WTC11 (cell line): ENCODE measurements at regions not wholly inside any gene's neighbourhood (a gene's known extent, or its start where the extent isn't known, plus 50 kb on each side); places are given as distances from the start of the nearest gene placed in this dataset.

ENCODE experiments used
- ATAC-seq: fragments of 200-7000 bp; cut with Tn5 transposase; 2 replicates; pipeline ENCODE4 v1.10.0; 2021; ENCODE audit warnings: mild to moderate bottlenecking, moderate library complexity
- CTCF ChIA-PET: fragments of 300-600 bp; sonication (Branson Sonifier 250); formaldehyde crosslinking; loops from one replicate; lab custom pipeline; 2021; ENCODE audit warnings: antibody characterized with exemption; lab: Charles Lee
- POLR2A ChIA-PET: fragments of 350-600 bp; sonication (Branson Sonifier 250); formaldehyde crosslinking; loops from one replicate; lab custom pipeline; 2021; ENCODE audit warnings: antibody characterized with exemption; lab: Charles Lee
- DNase-seq: peaks from one replicate; pipeline ENCODE4 v3.0.0; 2021; ENCODE audit warnings: low spot score
- H3K27ac Mint-ChIP-seq: 2 replicates; pipeline ENCODE4 v1.8.0; 2021; ENCODE audit warnings: mixed read lengths
- H3K27me3 Mint-ChIP-seq: 2 replicates; pipeline ENCODE4 v1.8.0; 2021; ENCODE audit warnings: low read depth, mild to moderate bottlenecking, moderate library complexity, mixed read lengths
- H3K36me3 Mint-ChIP-seq: 2 replicates; pipeline ENCODE4 v1.8.0; 2021; ENCODE audit warnings: mixed read lengths
- H3K4me1 Mint-ChIP-seq: 2 replicates; pipeline ENCODE4 v1.8.0; 2022; ENCODE audit warnings: mixed read lengths
- H3K4me3 Mint-ChIP-seq: 2 replicates; pipeline ENCODE4 v1.8.0; 2021; ENCODE audit warnings: mild to moderate bottlenecking, moderate library complexity, mixed read lengths
- H3K9me3 Mint-ChIP-seq: 2 replicates; pipeline ENCODE4 v1.8.0; 2021; ENCODE audit warnings: mixed read lengths
- ATF1 ChIP-seq: sonication (generic); formaldehyde crosslinking; IDR thresholded peaks from 2 replicates; pipeline ENCODE4 v1.8.1; 2023; ENCODE audit warnings: mild to moderate bottlenecking, moderate library complexity, missing genetic modification reagents
- ELF4 ChIP-seq: sonication (generic); formaldehyde crosslinking; IDR thresholded peaks from 2 replicates; pipeline ENCODE4 v1.8.1; 2022; ENCODE audit warnings: low read depth, mild to moderate bottlenecking, moderate library complexity, missing genetic modification reagents
- EMX1 ChIP-seq: fragments of 250-450 bp; sonication (Bioruptor Pico); IDR thresholded peaks from 2 replicates; pipeline ENCODE4 v1.8.0; 2021; ENCODE audit warnings: mild to moderate bottlenecking
- FOXJ3 ChIP-seq: sonication (generic); formaldehyde crosslinking; IDR thresholded peaks from 2 replicates; pipeline ENCODE4 v1.9.0; 2021; ENCODE audit warnings: missing genetic modification reagents, mild to moderate bottlenecking, borderline replicate concordance
- GRHL2 ChIP-seq: fragments of 250-450 bp; sonication (Bioruptor Pico); IDR thresholded peaks from 2 replicates; pipeline ENCODE4 v1.8.0; 2022; ENCODE audit warnings: mild to moderate bottlenecking, moderate library complexity; ENCODE audit not compliant: insufficient replicate concordance, severe bottlenecking
- MYBL2 ChIP-seq: sonication (generic); formaldehyde crosslinking; IDR thresholded peaks from 2 replicates; pipeline ENCODE4 v1.8.1; 2023; ENCODE audit warnings: mild to moderate bottlenecking, moderate library complexity, missing genetic modification reagents
- NFE2L1 ChIP-seq: sonication (generic); formaldehyde crosslinking; IDR thresholded peaks from 2 replicates; pipeline ENCODE4 v1.8.1; 2023; ENCODE audit warnings: missing genetic modification reagents
- ZNF121 ChIP-seq: sonication (generic); formaldehyde crosslinking; IDR thresholded peaks from 2 replicates; pipeline ENCODE4 v1.8.0; 2023; ENCODE audit warnings: missing genetic modification reagents
- ZNF219 ChIP-seq: sonication (generic); formaldehyde crosslinking; IDR thresholded peaks from 2 replicates; pipeline ENCODE4 v1.8.0; 2023; ENCODE audit warnings: missing genetic modification reagents, mild to moderate bottlenecking, borderline replicate concordance
- ZNF232 ChIP-seq: sonication (generic); formaldehyde crosslinking; IDR thresholded peaks from 2 replicates; pipeline ENCODE4 v1.8.0; 2022; ENCODE audit warnings: mild to moderate bottlenecking, missing genetic modification reagents
- ZNF263 ChIP-seq: sonication (generic); formaldehyde crosslinking; IDR thresholded peaks from 2 replicates; pipeline ENCODE4 v1.8.1; 2022; ENCODE audit warnings: low read depth, mild to moderate bottlenecking, moderate library complexity, missing genetic modification reagents
- ZNF317 ChIP-seq: sonication (generic); formaldehyde crosslinking; IDR thresholded peaks from 2 replicates; pipeline ENCODE4 v1.8.1; 2023; ENCODE audit warnings: low read depth, mild to moderate bottlenecking, moderate library complexity, missing genetic modification reagents, borderline replicate concordance
- ZNF671 ChIP-seq: fragments of 250-450 bp; sonication (Bioruptor Pico); IDR thresholded peaks from 2 replicates; pipeline ENCODE4 v1.8.0; 2021; ENCODE audit warnings: mild to moderate bottlenecking
- TF ChIP-seq, protein P1 (sequence below): sonication (generic); formaldehyde crosslinking; IDR thresholded peaks from 2 replicates; pipeline ENCODE4 v1.8.0; 2023; ENCODE audit warnings: mild to moderate bottlenecking, missing genetic modification reagents
- TF ChIP-seq, protein P2 (sequence below): sonication (generic); formaldehyde crosslinking; IDR thresholded peaks from 2 replicates; pipeline ENCODE4 v1.8.1; 2023; ENCODE audit warnings: mild to moderate bottlenecking, missing genetic modification reagents, moderate library complexity
- TF ChIP-seq, protein P3 (sequence below): sonication (generic); formaldehyde crosslinking; IDR thresholded peaks from 2 replicates; pipeline ENCODE4 v1.8.1; 2022; ENCODE audit warnings: low read depth, missing genetic modification reagents, borderline replicate concordance
- TF ChIP-seq, protein P4 (sequence below): sonication (generic); formaldehyde crosslinking; IDR thresholded peaks from 2 replicates; pipeline ENCODE4 v1.8.1; 2023; ENCODE audit warnings: mild to moderate bottlenecking, missing genetic modification reagents, moderate library complexity
- TF ChIP-seq, protein P5 (sequence below): sonication (generic); formaldehyde crosslinking; IDR thresholded peaks from 2 replicates; pipeline ENCODE4 v1.8.1; 2022; ENCODE audit warnings: missing genetic modification reagents, borderline replicate concordance
- TF ChIP-seq, protein P6 (sequence below): sonication (generic); formaldehyde crosslinking; IDR thresholded peaks from 2 replicates; pipeline ENCODE4 v1.8.1; 2022; ENCODE audit warnings: low read depth, mild to moderate bottlenecking, moderate library complexity, missing genetic modification reagents, borderline replicate concordance
- TF ChIP-seq, protein P7 (sequence below): sonication (generic); formaldehyde crosslinking; IDR thresholded peaks from 2 replicates; pipeline ENCODE4 v1.8.0; 2023; ENCODE audit warnings: missing genetic modification reagents

DNA sequence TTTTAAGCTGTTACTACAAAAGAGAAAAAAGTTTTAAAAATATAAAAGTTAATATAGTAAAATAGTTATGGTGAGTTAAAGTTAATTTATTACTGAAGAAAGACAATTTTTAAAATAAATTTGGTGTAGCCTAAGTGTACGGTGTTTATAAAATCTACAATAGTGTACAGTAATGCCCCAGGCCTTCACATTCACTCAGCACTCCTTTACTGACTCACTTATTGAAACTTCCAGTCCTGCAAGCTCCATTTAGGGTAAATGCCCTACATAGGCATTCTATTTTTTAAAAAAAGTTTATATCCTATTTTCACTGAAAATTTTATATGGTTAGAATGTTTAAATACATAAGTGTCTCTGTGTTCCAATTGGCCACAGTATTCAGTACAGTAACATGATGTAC is 769.5 kb upstream of the NOVA1 start:
- no peaks in the 10 kb centered on the region for H3K4me1 Mint-ChIP-seq
- ATAC-seq, result no peak
- ChIA-PET POLR2A (no interaction called here), CTCF (no interaction called here)
- H3K27me3 Mint-ChIP-seq, result no peaks in the 10 kb centered on the region
- peaks cover 10% of the 10 kb centered on the region; the same call in 1 of the 2 replicates for H3K9me3 Mint-ChIP-seq
- DNase-seq, result no peak
- no peak overlapping the region for H3K27ac Mint-ChIP-seq
- no peak overlapping the region for H3K4me3 Mint-ChIP-seq
- TF ChIP-seq ZNF671 (CRISPR knock-in tag), result no peak
- no peak for TF ChIP-seq ELF4 (CRISPR knock-in tag)
- H3K36me3 Mint-ChIP-seq, result peaks cover 3% of the 10 kb centered on the region; the same call in 1 of the 2 replicates

DNA sequence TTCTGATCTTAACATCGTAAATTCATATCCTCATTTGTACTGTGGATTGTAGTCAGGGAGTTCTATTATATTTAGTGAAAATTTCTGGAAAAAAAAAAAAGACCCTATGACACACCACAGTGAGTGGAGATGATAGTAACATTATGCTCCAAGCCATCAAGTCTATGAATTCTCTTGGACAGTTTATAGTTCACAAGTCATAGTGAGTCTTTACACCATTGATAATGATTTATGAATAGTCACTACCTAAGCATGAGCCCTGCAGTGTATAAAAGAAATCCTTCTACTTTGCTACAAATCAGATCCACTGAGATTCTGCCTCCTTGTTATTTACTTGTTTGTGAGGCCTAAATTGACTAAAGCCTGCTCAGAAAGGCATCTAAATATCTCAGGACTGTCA is 772.2 kb upstream of the NOVA1 start:
- CTCF ChIA-PET, result no interaction called here
- no peak overlapping the region for H3K4me3 Mint-ChIP-seq
- H3K9me3 Mint-ChIP-seq, result no peaks in the 10 kb centered on the region
- no peak for TF ChIP-seq ZNF317
- no peaks in the 10 kb centered on the region for H3K27me3 Mint-ChIP-seq
- POLR2A ChIA-PET, result no interaction called here
- no peaks in the 10 kb centered on the region for H3K4me1 Mint-ChIP-seq
- H3K36me3 Mint-ChIP-seq, result no peaks in the 10 kb centered on the region
- no peak for ATAC-seq
- DNase-seq, result no peak
- no peak overlapping the region for H3K27ac Mint-ChIP-seq

DNA sequence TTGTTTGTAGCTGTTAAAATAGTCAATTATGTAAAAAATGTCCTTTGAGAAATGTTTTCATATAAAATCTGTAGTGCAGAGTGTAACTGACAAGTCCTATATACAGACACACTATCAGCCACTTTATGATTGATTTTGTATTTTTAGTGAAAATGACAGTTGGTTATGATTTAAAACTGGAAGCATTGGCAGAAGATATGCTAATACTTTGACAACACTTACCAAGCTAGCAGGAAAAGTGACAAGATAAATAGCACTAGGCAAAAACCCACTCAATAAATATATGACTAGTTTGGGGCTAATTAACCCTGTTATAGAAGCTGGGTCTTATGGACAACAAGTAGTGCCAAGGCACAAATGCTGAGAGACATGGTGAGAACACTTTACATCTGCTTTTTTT is 772.9 kb upstream of the NOVA1 start:
- no peak overlapping the region for H3K4me3 Mint-ChIP-seq
- TF ChIP-seq, protein P1, sequence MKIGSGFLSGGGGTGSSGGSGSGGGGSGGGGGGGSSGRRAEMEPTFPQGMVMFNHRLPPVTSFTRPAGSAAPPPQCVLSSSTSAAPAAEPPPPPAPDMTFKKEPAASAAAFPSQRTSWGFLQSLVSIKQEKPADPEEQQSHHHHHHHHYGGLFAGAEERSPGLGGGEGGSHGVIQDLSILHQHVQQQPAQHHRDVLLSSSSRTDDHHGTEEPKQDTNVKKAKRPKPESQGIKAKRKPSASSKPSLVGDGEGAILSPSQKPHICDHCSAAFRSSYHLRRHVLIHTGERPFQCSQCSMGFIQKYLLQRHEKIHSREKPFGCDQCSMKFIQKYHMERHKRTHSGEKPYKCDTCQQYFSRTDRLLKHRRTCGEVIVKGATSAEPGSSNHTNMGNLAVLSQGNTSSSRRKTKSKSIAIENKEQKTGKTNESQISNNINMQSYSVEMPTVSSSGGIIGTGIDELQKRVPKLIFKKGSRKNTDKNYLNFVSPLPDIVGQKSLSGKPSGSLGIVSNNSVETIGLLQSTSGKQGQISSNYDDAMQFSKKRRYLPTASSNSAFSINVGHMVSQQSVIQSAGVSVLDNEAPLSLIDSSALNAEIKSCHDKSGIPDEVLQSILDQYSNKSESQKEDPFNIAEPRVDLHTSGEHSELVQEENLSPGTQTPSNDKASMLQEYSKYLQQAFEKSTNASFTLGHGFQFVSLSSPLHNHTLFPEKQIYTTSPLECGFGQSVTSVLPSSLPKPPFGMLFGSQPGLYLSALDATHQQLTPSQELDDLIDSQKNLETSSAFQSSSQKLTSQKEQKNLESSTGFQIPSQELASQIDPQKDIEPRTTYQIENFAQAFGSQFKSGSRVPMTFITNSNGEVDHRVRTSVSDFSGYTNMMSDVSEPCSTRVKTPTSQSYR (CRISPR knock-in tag), result no peak
- TF ChIP-seq ATF1 (CRISPR knock-in tag) (no peak), ZNF121 (no peak), ZNF317 (no peak), NFE2L1 (CRISPR knock-in tag) (no peak), ZNF263 (CRISPR knock-in tag) (no peak), MYBL2 (CRISPR knock-in tag) (no peak), ZNF232 (CRISPR knock-in tag) (no peak)
- TF ChIP-seq, protein P2, sequence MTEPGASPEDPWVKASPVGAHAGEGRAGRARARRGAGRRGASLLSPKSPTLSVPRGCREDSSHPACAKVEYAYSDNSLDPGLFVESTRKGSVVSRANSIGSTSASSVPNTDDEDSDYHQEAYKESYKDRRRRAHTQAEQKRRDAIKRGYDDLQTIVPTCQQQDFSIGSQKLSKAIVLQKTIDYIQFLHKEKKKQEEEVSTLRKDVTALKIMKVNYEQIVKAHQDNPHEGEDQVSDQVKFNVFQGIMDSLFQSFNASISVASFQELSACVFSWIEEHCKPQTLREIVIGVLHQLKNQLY (CRISPR knock-in tag), result no peak
- ATAC-seq (no peak), DNase-seq (no peak)
- peaks cover 2% of the 10 kb centered on the region for H3K9me3 Mint-ChIP-seq
- H3K27me3 Mint-ChIP-seq, result no peaks in the 10 kb centered on the region
- POLR2A ChIA-PET, result no interaction called here
- CTCF ChIA-PET, result no interaction called here
- no peaks in the 10 kb centered on the region for H3K4me1 Mint-ChIP-seq
- H3K36me3 Mint-ChIP-seq, result no peaks in the 10 kb centered on the region
- no peak overlapping the region for H3K27ac Mint-ChIP-seq

DNA sequence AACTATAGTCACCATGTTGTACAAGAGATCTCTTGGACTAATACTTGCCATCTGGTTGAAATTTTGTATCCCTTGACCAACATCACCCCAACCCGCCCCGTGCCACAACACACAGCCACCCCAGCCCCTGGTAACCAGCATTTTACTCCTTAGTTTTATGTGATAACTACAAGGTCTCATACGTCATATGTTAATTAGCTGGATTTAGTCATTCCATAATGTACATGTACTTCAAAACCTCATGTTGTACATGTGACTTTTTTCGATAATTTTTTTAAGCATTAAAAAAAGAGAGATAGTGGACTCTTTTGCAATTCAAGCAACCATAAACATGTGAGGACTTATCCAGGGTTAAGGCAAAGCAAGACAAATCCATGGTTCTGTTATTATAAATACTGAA is 773.4 kb upstream of the NOVA1 start:
- H3K36me3 Mint-ChIP-seq, result no peaks in the 10 kb centered on the region
- ChIA-PET POLR2A (no interaction called here), CTCF (no interaction called here)
- H3K27ac Mint-ChIP-seq, result no peak overlapping the region
- ATAC-seq (no peak), DNase-seq (no peak)
- no peaks in the 10 kb centered on the region for H3K27me3 Mint-ChIP-seq
- peaks cover 6% of the 10 kb centered on the region for H3K9me3 Mint-ChIP-seq
- no peaks in the 10 kb centered on the region for H3K4me1 Mint-ChIP-seq
- H3K4me3 Mint-ChIP-seq, result no peak overlapping the region
- TF ChIP-seq FOXJ3 (CRISPR knock-in tag), result no peak
- no peak for TF ChIP-seq MYBL2 (CRISPR knock-in tag)
- TF ChIP-seq ZNF121, result no peak
- TF ChIP-seq, protein P3, sequence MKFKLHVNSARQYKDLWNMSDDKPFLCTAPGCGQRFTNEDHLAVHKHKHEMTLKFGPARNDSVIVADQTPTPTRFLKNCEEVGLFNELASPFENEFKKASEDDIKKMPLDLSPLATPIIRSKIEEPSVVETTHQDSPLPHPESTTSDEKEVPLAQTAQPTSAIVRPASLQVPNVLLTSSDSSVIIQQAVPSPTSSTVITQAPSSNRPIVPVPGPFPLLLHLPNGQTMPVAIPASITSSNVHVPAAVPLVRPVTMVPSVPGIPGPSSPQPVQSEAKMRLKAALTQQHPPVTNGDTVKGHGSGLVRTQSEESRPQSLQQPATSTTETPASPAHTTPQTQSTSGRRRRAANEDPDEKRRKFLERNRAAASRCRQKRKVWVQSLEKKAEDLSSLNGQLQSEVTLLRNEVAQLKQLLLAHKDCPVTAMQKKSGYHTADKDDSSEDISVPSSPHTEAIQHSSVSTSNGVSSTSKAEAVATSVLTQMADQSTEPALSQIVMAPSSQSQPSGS, result no peak
- TF ChIP-seq ZNF219 (CRISPR knock-in tag), result no peak
- TF ChIP-seq, protein P4, sequence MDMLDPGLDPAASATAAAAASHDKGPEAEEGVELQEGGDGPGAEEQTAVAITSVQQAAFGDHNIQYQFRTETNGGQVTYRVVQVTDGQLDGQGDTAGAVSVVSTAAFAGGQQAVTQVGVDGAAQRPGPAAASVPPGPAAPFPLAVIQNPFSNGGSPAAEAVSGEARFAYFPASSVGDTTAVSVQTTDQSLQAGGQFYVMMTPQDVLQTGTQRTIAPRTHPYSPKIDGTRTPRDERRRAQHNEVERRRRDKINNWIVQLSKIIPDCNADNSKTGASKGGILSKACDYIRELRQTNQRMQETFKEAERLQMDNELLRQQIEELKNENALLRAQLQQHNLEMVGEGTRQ, result no peak
- TF ChIP-seq EMX1 (CRISPR knock-in tag), result no peak
- TF ChIP-seq, protein P5, sequence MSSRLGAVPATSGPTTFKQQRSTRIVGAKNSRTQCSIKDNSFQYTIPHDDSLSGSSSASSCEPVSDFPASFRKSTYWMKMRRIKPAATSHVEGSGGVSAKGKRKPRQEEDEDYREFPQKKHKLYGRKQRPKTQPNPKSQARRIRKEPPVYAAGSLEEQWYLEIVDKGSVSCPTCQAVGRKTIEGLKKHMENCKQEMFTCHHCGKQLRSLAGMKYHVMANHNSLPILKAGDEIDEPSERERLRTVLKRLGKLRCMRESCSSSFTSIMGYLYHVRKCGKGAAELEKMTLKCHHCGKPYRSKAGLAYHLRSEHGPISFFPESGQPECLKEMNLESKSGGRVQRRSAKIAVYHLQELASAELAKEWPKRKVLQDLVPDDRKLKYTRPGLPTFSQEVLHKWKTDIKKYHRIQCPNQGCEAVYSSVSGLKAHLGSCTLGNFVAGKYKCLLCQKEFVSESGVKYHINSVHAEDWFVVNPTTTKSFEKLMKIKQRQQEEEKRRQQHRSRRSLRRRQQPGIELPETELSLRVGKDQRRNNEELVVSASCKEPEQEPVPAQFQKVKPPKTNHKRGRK, result no peak
- TF ChIP-seq, protein P6, sequence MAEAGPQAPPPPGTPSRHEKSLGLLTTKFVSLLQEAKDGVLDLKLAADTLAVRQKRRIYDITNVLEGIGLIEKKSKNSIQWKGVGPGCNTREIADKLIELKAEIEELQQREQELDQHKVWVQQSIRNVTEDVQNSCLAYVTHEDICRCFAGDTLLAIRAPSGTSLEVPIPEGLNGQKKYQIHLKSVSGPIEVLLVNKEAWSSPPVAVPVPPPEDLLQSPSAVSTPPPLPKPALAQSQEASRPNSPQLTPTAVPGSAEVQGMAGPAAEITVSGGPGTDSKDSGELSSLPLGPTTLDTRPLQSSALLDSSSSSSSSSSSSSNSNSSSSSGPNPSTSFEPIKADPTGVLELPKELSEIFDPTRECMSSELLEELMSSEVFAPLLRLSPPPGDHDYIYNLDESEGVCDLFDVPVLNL (CRISPR knock-in tag), result no peak
- TF ChIP-seq, protein P7, sequence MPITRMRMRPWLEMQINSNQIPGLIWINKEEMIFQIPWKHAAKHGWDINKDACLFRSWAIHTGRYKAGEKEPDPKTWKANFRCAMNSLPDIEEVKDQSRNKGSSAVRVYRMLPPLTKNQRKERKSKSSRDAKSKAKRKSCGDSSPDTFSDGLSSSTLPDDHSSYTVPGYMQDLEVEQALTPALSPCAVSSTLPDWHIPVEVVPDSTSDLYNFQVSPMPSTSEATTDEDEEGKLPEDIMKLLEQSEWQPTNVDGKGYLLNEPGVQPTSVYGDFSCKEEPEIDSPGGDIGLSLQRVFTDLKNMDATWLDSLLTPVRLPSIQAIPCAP, result no peak
- no peak for TF ChIP-seq GRHL2 (CRISPR knock-in tag)
